ENCODE measurements at regions not wholly inside any gene's neighbourhood (a gene's known extent, or its start where the extent isn't known, plus 50 kb on each side); places are given as distances from the start of the nearest gene placed in this dataset.

DNA sequence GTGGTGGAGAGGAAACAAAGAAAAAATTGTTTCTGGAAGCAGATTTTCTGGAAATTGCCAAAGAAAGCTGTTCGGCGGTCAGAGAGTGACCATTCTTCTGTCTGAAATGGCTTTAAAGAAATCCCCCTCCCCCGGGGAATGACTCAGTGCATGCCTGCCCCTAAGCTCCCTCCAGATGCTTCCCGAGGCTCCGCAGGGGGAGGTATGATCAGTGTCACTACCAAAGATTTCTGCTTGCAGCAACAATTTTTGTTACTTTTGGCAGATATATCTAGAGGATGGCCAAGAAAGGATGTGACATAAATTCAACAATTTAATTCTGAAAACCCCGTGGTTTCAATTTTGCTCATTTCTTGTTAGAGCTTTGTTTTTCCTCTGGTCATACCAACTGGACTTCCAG lies 163.9 kb downstream of the JCAD start:
- Histone ChIP-seq H3K27ac (ENCODE audit: low read depth in 2 of 2, low read length in 1 of 2) (peak overlapping the region; percentile 88 to 96), H3K4me1 (ENCODE audit: control insufficient read depth in 1 of 2, insufficient read depth in 2 of 2, low read depth in 1 of 2, low read length in 1 of 2) (peaks cover 2 to 9% of the 10 kb centered on the region in 2 experiments; a peak in 2 of 4 replicates), H2AFZ (ENCODE audit: low read depth) (peak overlapping the region; percentile 54), H3K4me3 (ENCODE audit: low read depth in 2 of 2, low read length in 1 of 2) (peak overlapping the region in 1 of 2 experiments; percentile 13; a peak in 1 of 4 replicates), H3K9ac (peak overlapping the region; percentile 47; the same call in 1 of the 2 replicates), H3K4me2 (peak overlapping the region; percentile 58), H3K27me3 (ENCODE audit: insufficient read depth) (no peaks in the 10 kb centered on the region), H3F3A (replicated peaks; ENCODE audit: insufficient read depth) (peaks cover 22% of the 10 kb centered on the region), H3K79me2 (ENCODE audit: insufficient read depth) (no peaks in the 10 kb centered on the region), H3K9me2 (no peaks in the 10 kb centered on the region), H4K20me1 (ENCODE audit: insufficient read depth) (no peaks in the 10 kb centered on the region), H3K9me3 (0 out of 2 replicates have a peak, but pooled peaks cover 6% of the 10 kb centered on the region), H3K36me3 (replicated peaks in 1 of 2; ENCODE audit: control insufficient read depth in 1 of 2, insufficient read depth in 2 of 2, low read length in 1 of 2) (no peaks in the 10 kb centered on the region)
- ChIA-PET POLR2A (no interaction called here), CTCF (interaction anchor here (1.4 kb wide), 1 partner anchor 10 kb away, joined by 3 read pairs; no protein-coding TSS in a partner anchor)
- 18% methylated on average over 5 of the region's 6 CpGs for WGBS (ENCODE audit: low lambda C conversion rate)
- DNase-seq: peak; percentile 14
- TF ChIP-seq, protein P1, sequence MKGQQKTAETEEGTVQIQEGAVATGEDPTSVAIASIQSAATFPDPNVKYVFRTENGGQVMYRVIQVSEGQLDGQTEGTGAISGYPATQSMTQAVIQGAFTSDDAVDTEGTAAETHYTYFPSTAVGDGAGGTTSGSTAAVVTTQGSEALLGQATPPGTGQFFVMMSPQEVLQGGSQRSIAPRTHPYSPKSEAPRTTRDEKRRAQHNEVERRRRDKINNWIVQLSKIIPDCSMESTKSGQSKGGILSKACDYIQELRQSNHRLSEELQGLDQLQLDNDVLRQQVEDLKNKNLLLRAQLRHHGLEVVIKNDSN (IDR thresholded peaks at IDR 0.05; ENCODE audit: borderline replicate concordance, low read depth): no peak
- TF ChIP-seq CTCF (IDR thresholded peaks at IDR 0.05) (no peak), TEAD4 (IDR thresholded peaks at IDR 0.05; ENCODE audit: borderline replicate concordance, insufficient read depth) (peak; percentile 72; the same call in 1 of the 2 replicates), GATA2 (CRISPR knock-in tag; IDR thresholded peaks at IDR 0.05) (no peak), IRF3 (IDR thresholded peaks at IDR 0.05; ENCODE audit: low read depth, low read length) (no peak), FOXM1 (IDR thresholded peaks at IDR 0.05; ENCODE audit: low read depth) (peak; percentile 77), POLR2AphosphoS5 (IDR thresholded peaks at IDR 0.05; ENCODE audit: low read depth, low read length) (peak; percentile 69; the same call in 1 of the 2 replicates), ZBTB33 (IDR thresholded peaks at IDR 0.05; ENCODE audit: borderline replicate concordance, low read depth) (0 out of 2 replicates have a peak, but pooled peaks have one; percentile 23), FOXJ3 (CRISPR knock-in tag; IDR thresholded peaks at IDR 0.05) (no peak), RAD21 (IDR thresholded peaks at IDR 0.05; ENCODE audit: low read length) (0 out of 2 replicates have a peak, but pooled peaks have one; percentile 3), RFX5 (IDR thresholded peaks at IDR 0.05; ENCODE audit: low read length) (no peak), TAF1 (IDR thresholded peaks at IDR 0.05; ENCODE audit: borderline replicate concordance, low read depth, low read length) (no peak; the same call in 1 of the 2 replicates), JUND (IDR thresholded peaks at IDR 0.05) (peak; percentile 88), SMC3 (IDR thresholded peaks at IDR 0.05; ENCODE audit: low read depth, low read length) (no peak), GABPA (IDR thresholded peaks at IDR 0.05; ENCODE audit: low read depth) (no peak), EP300 (IDR thresholded peaks at IDR 0.05; ENCODE audit: borderline replicate concordance in 1 of 2, low read depth in 1 of 2, low read length in 1 of 2) (peak; percentile 71 to 92), PBX3 (IDR thresholded peaks at IDR 0.05) (peak; percentile 88), YY1 (IDR thresholded peaks at IDR 0.05; ENCODE audit: low read depth) (0 out of 2 replicates have a peak, but pooled peaks have one; percentile 3), TCF12 (IDR thresholded peaks at IDR 0.05) (peak; percentile 94), FOSL2 (IDR thresholded peaks at IDR 0.05; ENCODE audit: borderline replicate concordance, low read depth) (peak; percentile 92), RCOR1 (IDR thresholded peaks at IDR 0.05; ENCODE audit: low read length) (no peak)
- TF ChIP-seq, protein P2, sequence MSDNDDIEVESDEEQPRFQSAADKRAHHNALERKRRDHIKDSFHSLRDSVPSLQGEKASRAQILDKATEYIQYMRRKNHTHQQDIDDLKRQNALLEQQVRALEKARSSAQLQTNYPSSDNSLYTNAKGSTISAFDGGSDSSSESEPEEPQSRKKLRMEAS (IDR thresholded peaks at IDR 0.05; ENCODE audit: low read depth): peak; percentile 51; the same call in 1 of the 2 replicates
- TF ChIP-seq, protein P3, sequence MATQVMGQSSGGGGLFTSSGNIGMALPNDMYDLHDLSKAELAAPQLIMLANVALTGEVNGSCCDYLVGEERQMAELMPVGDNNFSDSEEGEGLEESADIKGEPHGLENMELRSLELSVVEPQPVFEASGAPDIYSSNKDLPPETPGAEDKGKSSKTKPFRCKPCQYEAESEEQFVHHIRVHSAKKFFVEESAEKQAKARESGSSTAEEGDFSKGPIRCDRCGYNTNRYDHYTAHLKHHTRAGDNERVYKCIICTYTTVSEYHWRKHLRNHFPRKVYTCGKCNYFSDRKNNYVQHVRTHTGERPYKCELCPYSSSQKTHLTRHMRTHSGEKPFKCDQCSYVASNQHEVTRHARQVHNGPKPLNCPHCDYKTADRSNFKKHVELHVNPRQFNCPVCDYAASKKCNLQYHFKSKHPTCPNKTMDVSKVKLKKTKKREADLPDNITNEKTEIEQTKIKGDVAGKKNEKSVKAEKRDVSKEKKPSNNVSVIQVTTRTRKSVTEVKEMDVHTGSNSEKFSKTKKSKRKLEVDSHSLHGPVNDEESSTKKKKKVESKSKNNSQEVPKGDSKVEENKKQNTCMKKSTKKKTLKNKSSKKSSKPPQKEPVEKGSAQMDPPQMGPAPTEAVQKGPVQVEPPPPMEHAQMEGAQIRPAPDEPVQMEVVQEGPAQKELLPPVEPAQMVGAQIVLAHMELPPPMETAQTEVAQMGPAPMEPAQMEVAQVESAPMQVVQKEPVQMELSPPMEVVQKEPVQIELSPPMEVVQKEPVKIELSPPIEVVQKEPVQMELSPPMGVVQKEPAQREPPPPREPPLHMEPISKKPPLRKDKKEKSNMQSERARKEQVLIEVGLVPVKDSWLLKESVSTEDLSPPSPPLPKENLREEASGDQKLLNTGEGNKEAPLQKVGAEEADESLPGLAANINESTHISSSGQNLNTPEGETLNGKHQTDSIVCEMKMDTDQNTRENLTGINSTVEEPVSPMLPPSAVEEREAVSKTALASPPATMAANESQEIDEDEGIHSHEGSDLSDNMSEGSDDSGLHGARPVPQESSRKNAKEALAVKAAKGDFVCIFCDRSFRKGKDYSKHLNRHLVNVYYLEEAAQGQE (IDR thresholded peaks at IDR 0.05; ENCODE audit: low read depth, low read length): peak; percentile 55; the same call in 1 of the 2 replicates

Data from SK-N-SH (cell line).